Activated CD4-positive, alpha-beta T cell treated with anti-CD3 and anti-CD28 coated beads, Interleukin-2, amount 10 ng/mL, durations not matched to agents 24 days and 14 days (primary cell): ENCODE measurements at regions not wholly inside any gene's neighbourhood (a gene's known extent, or its start where the extent isn't known, plus 50 kb on each side); places are given as distances from the start of the nearest gene placed in this dataset.
"Not testable (repeated sequence)": the region's sequence is repeated elsewhere in the genome, so short reads cannot be mapped to it uniquely, and the experiment has no call there.

Experiments
- DNase-seq: peaks from one replicate; pipeline ENCODE4 v3.0.0; 2022
- H3K27ac Mint-ChIP-seq: one replicate; pipeline ENCODE4 v1.8.0; 2022; ENCODE audit warnings: mild to moderate bottlenecking, mixed read lengths
- H3K27me3 Mint-ChIP-seq: one replicate; pipeline ENCODE4 v1.8.0; 2022; ENCODE audit warnings: mixed read lengths
- H3K36me3 Mint-ChIP-seq: one replicate; pipeline ENCODE4 v1.8.0; 2022; ENCODE audit warnings: low read depth, mild to moderate bottlenecking, mixed read lengths
- H3K4me1 Mint-ChIP-seq: one replicate; pipeline ENCODE4 v1.8.0; 2021; ENCODE audit warnings: mixed read lengths
- H3K4me3 Mint-ChIP-seq: one replicate; pipeline ENCODE4 v1.8.0; 2022; ENCODE audit warnings: mild to moderate bottlenecking, moderate library complexity, mixed read lengths
- H3K9me3 Mint-ChIP-seq: one replicate; pipeline ENCODE4 v1.8.0; 2021; ENCODE audit warnings: mixed read lengths
- intact Hi-C: fragments of 100-400 bp; cut with micrococcal nuclease; formaldehyde crosslinking; loops from one replicate; pipeline ENCODE4 v1.15.1; 2023

DNA sequence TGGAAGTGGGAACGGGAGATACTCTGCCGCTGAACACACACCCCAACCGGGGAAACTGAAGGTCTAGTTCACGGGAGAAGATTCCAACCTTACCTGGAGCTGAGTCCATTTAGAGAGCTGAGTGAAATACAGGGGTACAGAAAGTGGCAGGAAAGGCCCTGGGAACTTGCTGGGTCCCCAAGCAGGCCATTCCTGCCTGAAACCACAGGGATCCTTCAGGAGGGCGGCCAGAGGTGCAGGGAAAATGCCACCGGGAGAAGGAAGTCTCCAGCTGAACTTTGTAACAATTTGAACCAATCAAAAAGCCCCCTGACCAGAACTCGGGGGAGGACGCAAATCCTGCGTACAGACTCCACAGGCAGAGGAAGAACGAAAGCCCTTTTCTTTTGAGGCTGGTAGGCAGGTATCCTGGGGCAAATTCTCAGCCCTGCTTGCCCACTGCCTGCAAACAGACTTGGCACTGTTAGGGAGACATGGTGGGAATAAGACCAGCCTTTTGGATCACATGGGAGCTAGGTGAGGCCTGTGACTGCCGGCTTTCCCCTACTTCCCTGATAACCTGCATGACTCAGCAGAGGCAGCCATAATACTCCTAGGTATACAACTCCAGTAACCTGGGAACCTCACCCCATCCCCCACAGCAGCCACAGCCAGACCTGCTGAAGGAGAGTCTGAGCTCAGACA is 170.9 kb downstream of the SEC23A start:
- Mint-ChIP-seq H3K4me1 (no peaks in the 10 kb centered on the region), H3K27me3 (no peaks in the 10 kb centered on the region), H3K9me3 (no peaks in the 10 kb centered on the region), H3K36me3 (no peaks in the 10 kb centered on the region), H3K27ac (no peak overlapping the region), H3K4me3 (no peak overlapping the region)
- DNase-seq = no peak
- intact Hi-C loops = no loop called here

DNA sequence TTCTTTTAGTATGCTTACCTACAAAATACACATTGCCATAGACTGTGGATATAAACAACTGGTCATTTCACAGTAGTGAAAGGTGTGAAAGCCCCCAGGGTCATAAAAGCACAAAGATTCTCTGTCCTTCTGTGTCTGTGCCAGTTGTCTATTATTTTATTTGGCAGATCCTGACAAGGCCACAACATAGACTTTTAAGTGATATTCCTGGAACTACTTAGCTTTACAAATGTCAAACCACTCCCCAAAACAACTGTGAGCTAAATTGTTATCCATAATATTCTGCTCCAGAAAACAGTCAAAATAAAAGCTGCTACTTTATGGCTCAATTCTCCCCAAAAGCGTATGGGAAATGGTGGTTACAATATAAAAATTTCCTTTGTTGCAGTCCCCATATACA is 172.1 kb downstream of the SEC23A start:
- H3K27ac Mint-ChIP-seq = no peak overlapping the region
- intact Hi-C loops = no loop called here
- H3K9me3 Mint-ChIP-seq = no peaks in the 10 kb centered on the region
- no peaks in the 10 kb centered on the region for H3K27me3 Mint-ChIP-seq
- no peaks in the 10 kb centered on the region for H3K4me1 Mint-ChIP-seq
- no peak for DNase-seq
- no peak overlapping the region for H3K4me3 Mint-ChIP-seq
- H3K36me3 Mint-ChIP-seq = no peaks in the 10 kb centered on the region

DNA sequence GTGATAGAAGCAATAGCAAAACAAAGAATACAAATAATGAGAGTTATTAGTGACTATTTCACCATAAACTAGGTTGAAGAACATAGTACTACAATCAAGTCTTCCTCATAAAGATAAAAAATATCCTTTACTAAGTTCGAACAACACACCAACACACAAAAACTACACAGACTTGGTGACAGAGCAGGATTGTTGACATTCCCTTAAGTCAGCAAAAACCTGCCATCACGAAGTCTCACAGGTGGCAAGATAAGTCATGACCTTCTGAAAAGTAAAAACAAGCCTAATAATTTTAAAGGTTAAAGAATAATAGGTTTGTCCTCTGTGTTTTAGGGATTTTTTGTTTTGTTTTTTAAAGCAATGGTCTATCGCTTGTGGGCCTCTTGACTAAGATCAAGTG is 173.0 kb downstream of the SEC23A start:
- H3K4me3 Mint-ChIP-seq = no peak overlapping the region
- no peaks in the 10 kb centered on the region for H3K9me3 Mint-ChIP-seq
- intact Hi-C loops = no loop called here
- no peaks in the 10 kb centered on the region for H3K27me3 Mint-ChIP-seq
- H3K36me3 Mint-ChIP-seq = no peaks in the 10 kb centered on the region
- no peak overlapping the region for H3K27ac Mint-ChIP-seq
- H3K4me1 Mint-ChIP-seq = no peaks in the 10 kb centered on the region
- no peak for DNase-seq

DNA sequence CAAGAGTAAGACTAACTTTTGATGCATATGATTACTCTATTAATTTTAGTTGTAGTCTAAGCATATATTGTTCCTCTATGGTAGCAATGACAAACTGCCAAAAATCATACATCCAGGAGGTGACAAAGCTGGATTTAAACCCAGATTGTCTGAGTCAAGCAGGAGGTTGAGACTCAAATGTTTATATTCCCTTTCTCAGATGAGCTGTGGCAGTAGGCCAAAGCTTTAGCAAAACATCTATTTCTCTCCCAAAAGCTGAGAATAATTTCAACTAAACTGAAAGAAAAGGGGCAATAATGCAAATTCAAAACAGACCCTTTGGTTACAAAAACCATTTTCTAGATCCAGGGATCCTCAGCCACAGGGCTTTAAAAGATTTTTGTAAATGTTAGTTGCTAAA is 173.6 kb downstream of the SEC23A start:
- Mint-ChIP-seq H3K36me3 (no peaks in the 10 kb centered on the region), H3K27ac (no peak overlapping the region), H3K9me3 (peaks cover 4% of the 10 kb centered on the region), H3K4me1 (no peaks in the 10 kb centered on the region), H3K4me3 (no peak overlapping the region), H3K27me3 (no peaks in the 10 kb centered on the region)
- intact Hi-C loops = no loop called here
- no peak for DNase-seq

DNA sequence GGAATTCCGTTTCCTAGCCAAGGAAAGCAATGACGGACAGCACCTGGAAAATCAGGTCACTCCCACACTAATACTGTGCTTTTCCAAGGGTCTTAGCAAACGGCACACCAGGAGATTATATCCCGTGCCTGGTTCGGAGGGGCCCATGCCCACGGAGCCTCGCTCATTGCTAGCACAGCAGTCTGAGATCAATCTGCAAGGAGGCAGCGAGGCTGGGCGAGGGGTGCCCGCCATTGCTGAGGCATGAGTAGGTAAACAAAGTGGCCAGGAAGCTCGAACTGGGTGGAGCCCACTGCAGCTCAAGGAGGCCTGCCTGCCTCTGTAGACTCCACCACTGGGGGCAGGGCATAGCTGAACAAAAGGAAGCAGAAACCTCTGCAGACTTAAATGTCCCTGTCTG is 181.1 kb downstream of the SEC23A start:
- intact Hi-C loops, H3K4me3 Mint-ChIP-seq: not testable (repeated sequence)

DNA sequence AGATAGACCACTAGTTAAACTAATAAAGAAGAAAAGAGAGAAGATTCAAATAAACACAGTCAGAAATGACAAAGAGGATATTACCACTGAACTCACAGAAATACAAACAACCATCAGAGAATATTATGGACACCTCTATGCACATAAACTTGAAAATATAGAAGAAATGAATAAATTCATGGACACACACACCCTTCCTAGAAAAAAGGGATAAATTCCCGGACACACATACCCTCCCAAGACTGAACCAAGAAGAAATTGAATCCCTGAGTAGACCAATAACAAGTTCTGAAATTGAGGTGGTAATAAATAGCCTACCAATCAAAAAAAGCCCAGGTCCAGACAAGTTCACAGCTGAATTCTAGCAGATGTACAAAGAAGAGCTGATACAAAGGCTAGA is 187.9 kb downstream of the SEC23A start:
- no peak for DNase-seq
- H3K4me3 Mint-ChIP-seq = no peak overlapping the region
- intact Hi-C loops = no loop called here
- no peak overlapping the region for H3K27ac Mint-ChIP-seq
- no peaks in the 10 kb centered on the region for H3K9me3 Mint-ChIP-seq
- no peaks in the 10 kb centered on the region for H3K4me1 Mint-ChIP-seq
- no peaks in the 10 kb centered on the region for H3K36me3 Mint-ChIP-seq
- H3K27me3 Mint-ChIP-seq = no peaks in the 10 kb centered on the region

More for the DNA sequence above, 181.1 kb downstream of the SEC23A start:
- H3K9me3 Mint-ChIP-seq, H3K36me3 Mint-ChIP-seq, H3K4me1 Mint-ChIP-seq, DNase-seq, H3K27ac Mint-ChIP-seq, H3K27me3 Mint-ChIP-seq: not testable (repeated sequence)

DNA sequence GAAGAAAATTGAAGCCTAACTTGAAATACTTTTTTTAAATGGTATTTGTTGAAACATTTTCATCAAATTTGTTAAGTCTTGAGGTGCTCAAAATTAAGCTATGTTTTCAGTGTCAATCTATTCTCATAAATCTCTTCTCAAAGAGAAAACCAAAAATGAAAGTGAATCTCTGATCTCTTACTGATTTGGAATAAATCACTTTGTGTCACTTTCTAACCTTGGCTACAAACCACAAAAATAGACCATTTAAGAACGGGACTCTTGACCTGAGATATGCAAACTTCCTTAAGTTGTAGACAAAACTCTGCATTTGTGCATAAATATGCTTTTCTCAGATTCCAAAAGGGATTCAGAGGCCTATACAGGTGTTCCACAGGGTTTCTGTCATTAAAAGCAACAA is 192.9 kb downstream of the SEC23A start:
- Mint-ChIP-seq H3K4me3 (no peak overlapping the region), H3K27ac (no peak overlapping the region), H3K36me3 (no peaks in the 10 kb centered on the region), H3K27me3 (peaks cover 6% of the 10 kb centered on the region), H3K9me3 (no peaks in the 10 kb centered on the region), H3K4me1 (no peaks in the 10 kb centered on the region)
- DNase-seq = no peak
- intact Hi-C loops = no loop called here

DNA sequence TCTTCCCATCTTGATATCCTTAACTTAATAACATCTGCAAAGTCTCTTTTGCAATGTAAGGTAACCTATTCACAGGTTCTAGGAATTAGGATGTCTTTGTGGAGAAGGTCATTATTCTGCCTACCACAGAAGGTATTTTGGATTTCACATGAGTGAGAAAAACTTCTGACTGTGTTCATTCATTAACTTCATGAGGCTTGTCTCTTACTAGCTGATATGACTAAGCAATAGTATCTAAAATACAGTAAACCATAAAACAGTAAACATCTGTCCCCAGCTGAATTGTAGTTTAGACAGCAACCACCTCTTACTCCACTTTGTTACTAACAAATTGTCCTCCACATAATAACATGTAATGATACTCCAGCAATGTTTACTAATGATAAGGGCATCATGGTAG is 198.1 kb downstream of the SEC23A start:
- intact Hi-C loops = no loop called here
- H3K4me1 Mint-ChIP-seq = no peaks in the 10 kb centered on the region
- H3K36me3 Mint-ChIP-seq = no peaks in the 10 kb centered on the region
- DNase-seq = no peak
- H3K9me3 Mint-ChIP-seq = no peaks in the 10 kb centered on the region
- H3K27me3 Mint-ChIP-seq = peaks cover 8% of the 10 kb centered on the region
- no peak overlapping the region for H3K4me3 Mint-ChIP-seq
- no peak overlapping the region for H3K27ac Mint-ChIP-seq

DNA sequence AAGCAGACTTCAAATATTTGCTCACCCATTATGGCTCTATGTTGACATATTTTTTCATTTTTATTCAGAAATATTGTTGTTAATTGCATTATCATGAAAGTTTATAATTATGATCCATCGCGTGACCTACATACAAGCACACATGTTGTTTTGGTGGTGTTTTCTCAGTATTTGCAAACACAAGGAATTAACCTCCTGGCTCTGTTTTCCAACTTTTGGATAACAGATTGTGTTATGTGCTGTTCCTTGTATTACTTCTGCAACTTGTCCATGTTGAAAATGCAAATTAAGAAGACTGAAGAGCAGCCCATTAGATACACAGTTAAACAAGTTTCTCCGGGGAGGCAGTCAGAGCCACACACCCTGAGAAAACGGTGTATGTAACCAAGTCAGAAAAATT is 201.2 kb downstream of the SEC23A start:
- no peaks in the 10 kb centered on the region for H3K9me3 Mint-ChIP-seq
- intact Hi-C loops = no loop called here
- H3K27ac Mint-ChIP-seq = no peak overlapping the region
- H3K4me3 Mint-ChIP-seq = no peak overlapping the region
- no peaks in the 10 kb centered on the region for H3K36me3 Mint-ChIP-seq
- DNase-seq = no peak
- no peaks in the 10 kb centered on the region for H3K4me1 Mint-ChIP-seq
- peaks cover 8% of the 10 kb centered on the region for H3K27me3 Mint-ChIP-seq

DNA sequence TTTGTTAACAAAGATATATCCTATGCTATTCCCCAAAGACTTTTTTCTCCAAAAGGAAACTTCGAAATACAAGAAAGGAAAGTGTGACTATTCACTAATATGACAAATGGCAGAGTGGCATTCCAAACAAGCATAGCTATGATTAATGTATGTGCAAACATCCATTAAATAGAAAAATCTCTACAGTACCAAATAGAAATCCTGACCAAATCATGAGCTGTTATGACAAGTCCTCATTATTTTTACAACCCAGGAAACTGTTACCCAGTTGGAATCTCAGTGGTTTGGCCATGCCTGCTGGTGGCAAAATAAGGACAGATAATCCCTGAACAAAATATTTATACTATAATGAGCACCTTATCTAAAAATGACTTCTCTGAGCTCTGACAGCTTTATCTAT is 202.1 kb downstream of the SEC23A start:
- Mint-ChIP-seq H3K4me3 (no peak overlapping the region), H3K36me3 (no peaks in the 10 kb centered on the region), H3K27me3 (peaks cover 2% of the 10 kb centered on the region), H3K9me3 (no peaks in the 10 kb centered on the region), H3K27ac (no peak overlapping the region), H3K4me1 (no peaks in the 10 kb centered on the region)
- DNase-seq = no peak
- intact Hi-C loops = no loop called here

DNA sequence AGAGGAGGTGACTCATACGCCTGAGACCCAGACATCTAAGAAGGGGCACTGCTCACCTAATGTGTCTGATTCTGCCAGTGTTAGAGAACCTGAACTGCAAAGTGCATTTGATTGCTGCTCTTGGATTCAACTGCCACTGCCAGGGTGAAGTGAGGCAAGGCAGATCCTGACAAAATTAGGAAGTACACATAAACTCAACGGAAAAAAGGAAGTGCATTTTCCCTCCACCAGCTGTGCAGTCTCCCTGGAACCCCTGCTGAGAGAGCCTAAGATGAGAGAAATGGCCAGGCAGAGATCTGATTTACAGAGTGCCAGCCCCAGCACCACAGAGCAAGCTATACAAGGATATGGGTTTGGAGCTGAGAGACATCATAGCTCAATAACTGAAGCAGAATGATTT is 215.3 kb downstream of the SEC23A start:
- intact Hi-C loops = no loop called here
- Mint-ChIP-seq H3K4me3 (no peak overlapping the region), H3K27me3 (no peaks in the 10 kb centered on the region), H3K4me1 (no peaks in the 10 kb centered on the region), H3K36me3 (no peaks in the 10 kb centered on the region), H3K9me3 (no peaks in the 10 kb centered on the region), H3K27ac (no peak overlapping the region)
- no peak for DNase-seq

DNA sequence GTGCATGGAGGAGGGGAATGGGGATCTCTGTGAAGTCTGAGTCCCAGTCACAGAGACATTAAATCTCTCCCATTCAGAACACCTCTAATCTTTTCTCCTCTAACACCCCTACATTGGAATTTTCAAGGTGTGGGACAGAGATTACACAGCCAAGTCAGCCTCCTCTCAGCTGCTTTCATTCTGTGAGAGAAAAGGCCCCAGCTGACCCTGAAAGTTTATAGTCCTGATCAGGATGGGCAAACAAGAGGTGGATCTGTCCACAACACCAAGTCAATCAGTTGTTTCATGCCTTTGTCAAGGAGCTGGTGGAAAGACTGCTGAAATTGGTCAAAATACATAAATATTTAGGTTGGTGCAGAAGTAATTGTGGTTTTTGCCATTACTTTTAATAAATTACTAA is 218.9 kb downstream of the SEC23A start:
- DNase-seq = no peak
- H3K9me3 Mint-ChIP-seq = no peaks in the 10 kb centered on the region
- intact Hi-C loops = no loop called here
- no peaks in the 10 kb centered on the region for H3K4me1 Mint-ChIP-seq
- no peaks in the 10 kb centered on the region for H3K27me3 Mint-ChIP-seq
- no peak overlapping the region for H3K27ac Mint-ChIP-seq
- no peaks in the 10 kb centered on the region for H3K36me3 Mint-ChIP-seq
- no peak overlapping the region for H3K4me3 Mint-ChIP-seq

DNA sequence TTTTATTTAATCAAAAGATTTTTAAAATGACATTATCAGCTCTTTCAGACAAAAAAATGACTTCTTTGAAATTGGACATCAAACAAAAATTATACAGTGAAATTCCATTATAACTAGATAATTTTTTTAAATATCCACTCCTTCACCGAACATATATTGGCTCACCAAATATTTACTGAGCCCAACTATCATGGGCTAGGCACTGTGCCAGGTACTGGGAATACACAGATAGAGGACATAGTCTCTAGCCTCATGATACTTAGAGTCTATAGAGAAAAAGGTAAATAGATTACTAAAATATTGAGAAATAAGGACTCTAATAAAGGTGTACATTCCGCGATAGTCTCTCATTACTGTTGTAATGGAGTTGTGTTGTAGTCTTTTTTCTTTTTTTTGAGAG is 219.9 kb downstream of the SEC23A start:
- no peak for DNase-seq
- intact Hi-C loops = no loop called here
- Mint-ChIP-seq H3K4me3 (no peak overlapping the region), H3K27ac (no peak overlapping the region), H3K27me3 (no peaks in the 10 kb centered on the region), H3K4me1 (no peaks in the 10 kb centered on the region), H3K36me3 (no peaks in the 10 kb centered on the region), H3K9me3 (no peaks in the 10 kb centered on the region)

DNA sequence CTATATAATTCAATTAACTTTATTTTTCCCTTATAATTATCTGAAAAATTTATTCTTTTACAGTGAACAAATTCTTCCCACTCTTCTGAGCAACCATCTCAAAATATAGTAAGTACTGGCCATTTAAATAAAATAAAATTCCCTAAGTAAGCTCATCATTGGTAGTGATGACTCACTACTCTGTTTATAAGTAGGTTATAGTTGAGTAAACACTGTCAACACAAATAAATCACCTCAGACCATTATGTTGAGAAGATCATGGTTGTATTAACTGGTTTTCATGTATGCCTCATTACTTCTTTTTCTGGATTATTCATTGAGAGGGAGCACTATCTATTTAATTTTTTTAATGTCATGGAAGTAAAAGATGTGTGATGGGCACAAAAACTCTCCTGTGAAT is 220.5 kb downstream of the SEC23A start:
- Mint-ChIP-seq H3K9me3 (no peaks in the 10 kb centered on the region), H3K4me3 (no peak overlapping the region), H3K36me3 (no peaks in the 10 kb centered on the region), H3K4me1 (no peaks in the 10 kb centered on the region), H3K27me3 (no peaks in the 10 kb centered on the region), H3K27ac (no peak overlapping the region)
- intact Hi-C loops = no loop called here
- no peak for DNase-seq
